CD4-positive, alpha-beta T cell (primary cell): ENCODE measurements at regions not wholly inside any gene's neighbourhood (a gene's known extent, or its start where the extent isn't known, plus 50 kb on each side); places are given as distances from the start of the nearest gene placed in this dataset.

Experiments
- ATAC-seq: fragments of 200-7000 bp; cut with Tn5 transposase; one replicate; pipeline ENCODE4 v1.10.0; 2022; ENCODE audit warnings: mild to moderate bottlenecking; ENCODE audit not compliant: poor library complexity
- CTCF ChIA-PET: fragments of 350-600 bp; sonication (Branson Sonifier 250); formaldehyde crosslinking; loops from one replicate; lab custom pipeline; 2021; ENCODE audit warnings: antibody characterized with exemption, inconsistent platforms; lab: Charles Lee
- POLR2A ChIA-PET: fragments of 350-600 bp; sonication (Branson Sonifier 250); formaldehyde crosslinking; loops from one replicate; lab custom pipeline; 2021; ENCODE audit warnings: antibody characterized with exemption, inconsistent platforms; lab: Charles Lee
- DNase-seq, 14 experiments: peaks; one replicate each; pipeline ENCODE4 v3.0.0-alpha.2; 2013 to 2020; ENCODE audit warnings: mixed read lengths in 2 of 14
- H3K27ac ChIP-seq, 2 donors: one replicate each; pipeline versions ENCODE4 v1.5.1 to v1.7.0; 2013; ENCODE audit warnings: low read length in 2 of 2, low read depth in 1 of 2, mild to moderate bottlenecking in 1 of 2
- H3K27me3 ChIP-seq, 2 experiments: 1 replicate in 1 of 2; 2 replicates in 1 of 2; pipeline versions ENCODE4 v1.6.1 to v1.7.0; 2013; ENCODE audit warnings: low read length in 2 of 2, control low read depth in 1 of 2, mild to moderate bottlenecking in 1 of 2, moderate library complexity in 1 of 2; ENCODE audit not compliant: insufficient read depth in 2 of 2, control insufficient read depth in 1 of 2
- H3K36me3 ChIP-seq: one replicate; pipeline ENCODE4 v1.6.1; 2013; ENCODE audit warnings: low read length, control low read depth; ENCODE audit not compliant: insufficient read depth
- H3K4me1 ChIP-seq: one replicate; pipeline ENCODE4 v1.6.1; 2013; ENCODE audit warnings: low read length, control low read depth; ENCODE audit not compliant: insufficient read depth
- H3K4me3 ChIP-seq: one replicate; pipeline ENCODE4 v1.5.1; 2013; ENCODE audit warnings: mild to moderate bottlenecking, low read length, moderate library complexity
- H3K9me3 ChIP-seq, 2 experiments: 1 replicate in 1 of 2; 2 replicates in 1 of 2; pipeline versions ENCODE4 v1.6.1 to v1.7.0; 2013; ENCODE audit warnings: low read length in 2 of 2, mild to moderate bottlenecking in 2 of 2, control low read depth in 1 of 2, moderate library complexity in 1 of 2; ENCODE audit not compliant: control insufficient read depth in 1 of 2, insufficient read depth in 1 of 2
- H3K27ac Mint-ChIP-seq: one replicate; pipeline ENCODE4 v1.8.0; 2020; ENCODE audit warnings: mixed read lengths
- H3K27me3 Mint-ChIP-seq: one replicate; pipeline ENCODE4 v1.8.0; 2021; ENCODE audit warnings: mixed read lengths
- H3K36me3 Mint-ChIP-seq: one replicate; pipeline ENCODE4 v1.8.0; 2021; ENCODE audit warnings: low read depth, mixed read lengths
- H3K4me1 Mint-ChIP-seq: one replicate; pipeline ENCODE4 v1.8.0; 2021; ENCODE audit warnings: low read depth, mixed read lengths
- H3K4me3 Mint-ChIP-seq: one replicate; pipeline ENCODE4 v1.8.0; 2020; ENCODE audit warnings: mild to moderate bottlenecking, mixed read lengths
- H3K9me3 Mint-ChIP-seq: one replicate; pipeline ENCODE4 v1.8.0; 2020; ENCODE audit warnings: mixed read lengths
- CTCF ChIP-seq: fragments of 200-600 bp; IDR thresholded peaks from one replicate; pipeline ENCODE4 v1.8.0; 2022; ENCODE audit warnings: antibody characterized with exemption, mild to moderate bottlenecking
- intact Hi-C, 2 experiments: fragments of 100-400 bp; cut with DNase I in 1 of 2; cut with micrococcal nuclease in 1 of 2; formaldehyde crosslinking; loops; one replicate each; pipeline versions ENCODE4 v1.15.1 to v1.9.0; 2023 to 2025; cut with DNase I, micrococcal nuclease

- POLR2A ChIA-PET: no interaction called here
Observed at GRCh38 chr2:41886757-41887156, 161.1 kb upstream of the PKDCC start.

GRCh38 chr2:41890341-41890740 is 157.5 kb upstream of the PKDCC start:
- H3K4me3 Mint-ChIP-seq: no peak overlapping the region
- peaks cover 7% of the 10 kb centered on the region for H3K27me3 Mint-ChIP-seq
- ChIA-PET CTCF (no interaction called here), POLR2A (interaction anchor here (0.6 kb wide), 1 partner anchor 16 kb away, joined by 4 read pairs; no protein-coding TSS in a partner anchor)
- Histone ChIP-seq H3K36me3 (no peaks in the 10 kb centered on the region), H3K9me3 (no peaks in the 10 kb centered on the region), H3K27me3 (no peaks in the 10 kb centered on the region), H3K27ac (no peak overlapping the region), H3K4me1 (peaks cover 25% of the 10 kb centered on the region), H3K4me3 (no peak overlapping the region)
- H3K4me1 Mint-ChIP-seq: no peaks in the 10 kb centered on the region
- no peaks in the 10 kb centered on the region for H3K36me3 Mint-ChIP-seq
- ATAC-seq (no peak), DNase-seq (no peak)
- intact Hi-C loops: no loop called here
- H3K27ac Mint-ChIP-seq: no peak overlapping the region
- H3K9me3 Mint-ChIP-seq: no peaks in the 10 kb centered on the region
- TF ChIP-seq CTCF: no peak

More at GRCh38 chr2:41886757-41887156, 161.1 kb upstream of the PKDCC start:
- Mint-ChIP-seq H3K27me3 (peaks cover 14% of the 10 kb centered on the region), H3K36me3 (no peaks in the 10 kb centered on the region), H3K9me3 (no peaks in the 10 kb centered on the region), H3K4me3 (no peak overlapping the region), H3K4me1 (no peaks in the 10 kb centered on the region), H3K27ac (no peak overlapping the region)
- intact Hi-C loops: no loop called here
- Histone ChIP-seq H3K4me3 (no peak overlapping the region), H3K9me3 (no peaks in the 10 kb centered on the region), H3K27me3 (peaks cover 0 to 2% of the 10 kb centered on the region in 2 experiments), H3K4me1 (no peaks in the 10 kb centered on the region), H3K27ac (no peak overlapping the region), H3K36me3 (no peaks in the 10 kb centered on the region)
- DNase-seq (no peak), ATAC-seq (no peak)
- TF ChIP-seq CTCF: no peak
- CTCF ChIA-PET: no interaction called here

- peaks cover 44% of the 10 kb centered on the region for H3K4me1 ChIP-seq
- no peaks in the 10 kb centered on the region for H3K27me3 Mint-ChIP-seq
- ChIA-PET POLR2A (no interaction called here), CTCF (no interaction called here)
- no peaks in the 10 kb centered on the region for H3K9me3 Mint-ChIP-seq
- H3K4me3 ChIP-seq: no peak overlapping the region
- DNase-seq (no peak), ATAC-seq (no peak)
- no peak overlapping the region for H3K4me3 Mint-ChIP-seq
- H3K27ac ChIP-seq: no peak overlapping the region
- intact Hi-C loops: no loop called here
- no peaks in the 10 kb centered on the region for H3K27me3 ChIP-seq
- H3K4me1 Mint-ChIP-seq: peaks cover 12% of the 10 kb centered on the region
- TF ChIP-seq CTCF: no peak
- no peak overlapping the region for H3K27ac Mint-ChIP-seq
- no peaks in the 10 kb centered on the region for H3K36me3 Mint-ChIP-seq
- no peaks in the 10 kb centered on the region for H3K36me3 ChIP-seq
- H3K9me3 ChIP-seq: no peaks in the 10 kb centered on the region
Observed at GRCh38 chr2:41892476-41892875, 155.3 kb upstream of the PKDCC start.
